Ascending aorta (tissue), 2 donors: ENCODE measurements at regions not wholly inside any gene's neighbourhood (a gene's known extent, or its start where the extent isn't known, plus 50 kb on each side); places are given as distances from the start of the nearest gene placed in this dataset.

Experiments
- DNase-seq, 2 donors: peaks; one replicate each; pipeline ENCODE4 v3.0.0-alpha.2; 2019; ENCODE audit warnings: low spot score in 2 of 2
- H3K27ac ChIP-seq, 2 donors: fragments of 200-600 bp; sonication (generic); one replicate each; pipeline ENCODE4 v1.5.1; 2016 to 2017; ENCODE audit warnings: mild to moderate bottlenecking in 1 of 2
- H3K27me3 ChIP-seq: fragments of 200-600 bp; sonication (generic); one replicate; pipeline ENCODE4 v1.5.1; 2017
- H3K36me3 ChIP-seq, 2 donors: fragments of 200-600 bp; sonication (generic); one replicate each; pipeline ENCODE4 v1.5.1; 2016
- H3K4me1 ChIP-seq, 2 donors: fragments of 200-600 bp; sonication (generic); one replicate each; pipeline ENCODE4 v1.5.1; 2016 to 2017; ENCODE audit warnings: mild to moderate bottlenecking in 1 of 2
- H3K4me3 ChIP-seq, 2 donors: fragments of 200-600 bp; sonication (generic); one replicate each; pipeline ENCODE4 v1.5.1; 2016 to 2017; ENCODE audit warnings: mild to moderate bottlenecking in 1 of 2
- H3K9me3 ChIP-seq, 2 donors: fragments of 200-600 bp; sonication (generic); one replicate each; pipeline ENCODE4 v1.5.1; 2016
- intact Hi-C: fragments of 100-400 bp; cut with DNase I; formaldehyde crosslinking; loops from one replicate; pipeline ENCODE4 v1.15.1; 2023
- TF ChIP-seq, protein P1 (sequence below), 3 experiments: fragments of 200-600 bp in 2 of 3; fragments of 450-650 bp in 1 of 3; sonication (generic) in 2 of 3; IDR thresholded peaks; one replicate each; pipeline ENCODE4 v1.5.1; 2016 to 2019; ENCODE audit warnings: antibody characterized with exemption in 3 of 3, mild to moderate bottlenecking in 1 of 3, moderate library complexity in 1 of 3

DNA sequence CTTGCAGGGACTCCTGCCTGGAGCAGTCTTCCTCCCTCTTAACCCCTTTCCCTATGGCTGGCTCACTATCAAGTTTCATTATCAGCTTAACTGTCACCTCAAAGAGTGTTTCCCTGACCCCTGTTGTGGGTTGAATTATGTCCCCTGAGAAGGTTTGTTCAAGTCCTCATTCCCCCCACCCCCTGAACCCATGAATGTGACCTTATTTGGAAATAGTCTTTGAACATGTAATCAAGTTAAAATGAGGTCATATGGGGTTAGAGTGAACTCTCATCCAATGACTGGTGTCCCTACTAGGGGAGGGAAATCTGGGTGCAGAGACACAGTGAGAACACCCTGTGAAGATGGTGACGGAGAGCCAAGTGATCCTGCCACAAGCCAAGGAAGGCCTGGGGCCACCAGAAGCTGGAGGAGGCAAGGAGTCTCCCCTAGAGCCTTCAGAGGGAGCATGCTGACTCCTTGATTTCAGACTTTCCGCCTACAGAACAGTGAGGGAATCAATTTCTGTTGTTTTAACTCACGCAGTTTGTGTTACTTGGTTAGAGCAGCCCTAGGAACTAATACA is 165.2 kb upstream of the TOP1 start:
- TF ChIP-seq, protein P1, sequence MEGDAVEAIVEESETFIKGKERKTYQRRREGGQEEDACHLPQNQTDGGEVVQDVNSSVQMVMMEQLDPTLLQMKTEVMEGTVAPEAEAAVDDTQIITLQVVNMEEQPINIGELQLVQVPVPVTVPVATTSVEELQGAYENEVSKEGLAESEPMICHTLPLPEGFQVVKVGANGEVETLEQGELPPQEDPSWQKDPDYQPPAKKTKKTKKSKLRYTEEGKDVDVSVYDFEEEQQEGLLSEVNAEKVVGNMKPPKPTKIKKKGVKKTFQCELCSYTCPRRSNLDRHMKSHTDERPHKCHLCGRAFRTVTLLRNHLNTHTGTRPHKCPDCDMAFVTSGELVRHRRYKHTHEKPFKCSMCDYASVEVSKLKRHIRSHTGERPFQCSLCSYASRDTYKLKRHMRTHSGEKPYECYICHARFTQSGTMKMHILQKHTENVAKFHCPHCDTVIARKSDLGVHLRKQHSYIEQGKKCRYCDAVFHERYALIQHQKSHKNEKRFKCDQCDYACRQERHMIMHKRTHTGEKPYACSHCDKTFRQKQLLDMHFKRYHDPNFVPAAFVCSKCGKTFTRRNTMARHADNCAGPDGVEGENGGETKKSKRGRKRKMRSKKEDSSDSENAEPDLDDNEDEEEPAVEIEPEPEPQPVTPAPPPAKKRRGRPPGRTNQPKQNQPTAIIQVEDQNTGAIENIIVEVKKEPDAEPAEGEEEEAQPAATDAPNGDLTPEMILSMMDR (IDR thresholded peaks at IDR 0.05): no peak
- Histone ChIP-seq H3K36me3 (no peaks in the 10 kb centered on the region), H3K4me3 (no peak overlapping the region), H3K27me3 (no peaks in the 10 kb centered on the region), H3K4me1 (peaks cover 0 to 1% of the 10 kb centered on the region in 2 donors), H3K27ac (no peak overlapping the region), H3K9me3 (no peaks in the 10 kb centered on the region)
- DNase-seq: no peak
- intact Hi-C loops: loop anchor here (10.0 kb wide), 1 partner anchor 211 kb away; no protein-coding TSS in a partner anchor

DNA sequence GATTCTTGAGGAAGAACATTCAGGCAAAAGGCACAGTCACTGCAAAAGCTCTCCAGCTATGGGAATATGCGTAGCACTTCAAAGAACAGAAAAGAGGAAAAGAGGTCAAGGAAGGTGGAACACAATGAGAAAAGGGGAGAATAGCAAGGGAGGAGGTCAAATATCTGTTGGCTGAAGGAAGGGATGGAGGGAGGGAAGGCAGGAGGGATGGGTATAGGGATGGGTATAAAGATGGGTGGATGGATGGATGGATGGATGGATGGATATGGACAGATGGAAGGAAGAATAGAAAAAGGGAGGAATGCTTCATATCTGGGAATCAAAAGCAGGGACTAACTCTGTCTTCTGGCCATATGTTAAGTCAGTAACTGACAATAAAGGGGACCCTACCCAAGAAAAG is 164.2 kb upstream of the TOP1 start:
- intact Hi-C loops: loop anchor here (10.0 kb wide), 1 partner anchor 210 kb away; no protein-coding TSS in a partner anchor
- Histone ChIP-seq H3K36me3 (no peaks in the 10 kb centered on the region), H3K9me3 (no peaks in the 10 kb centered on the region), H3K27me3 (no peaks in the 10 kb centered on the region), H3K4me1 (peaks cover 5 to 10% of the 10 kb centered on the region in 2 donors), H3K27ac (no peak overlapping the region), H3K4me3 (no peak overlapping the region)
- DNase-seq: no peak
- TF ChIP-seq, protein P1 (IDR thresholded peaks at IDR 0.05): no peak

DNA sequence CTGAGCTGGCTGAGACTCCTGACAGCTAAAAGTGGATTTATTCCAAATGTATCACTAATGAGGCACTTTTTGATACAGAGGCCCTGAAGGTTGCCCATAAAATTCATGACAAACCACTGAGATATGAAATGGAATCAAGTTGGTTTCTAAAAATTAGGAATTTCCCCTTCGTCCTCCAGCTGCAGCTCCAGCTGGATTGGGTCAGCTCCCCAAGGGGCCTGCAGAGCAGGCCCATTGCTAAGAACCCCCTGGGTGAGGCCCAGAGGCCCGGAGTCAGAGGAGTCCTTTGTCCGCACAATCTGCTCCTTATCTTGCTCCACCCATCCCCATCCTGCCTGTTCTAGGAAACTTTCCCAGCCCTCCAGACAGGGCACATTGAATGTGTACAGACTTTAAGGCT is 163.5 kb upstream of the TOP1 start:
- Histone ChIP-seq H3K9me3 (no peaks in the 10 kb centered on the region), H3K4me1 (peaks cover 6 to 16% of the 10 kb centered on the region in 2 donors), H3K4me3 (no peak overlapping the region), H3K27ac (no peak overlapping the region), H3K36me3 (no peaks in the 10 kb centered on the region), H3K27me3 (no peaks in the 10 kb centered on the region)
- TF ChIP-seq, protein P1 (IDR thresholded peaks at IDR 0.05): no peak
- intact Hi-C loops: loop anchor here (5.0 to 10.0 kb wide), 2 partner anchors 113 to 210 kb away; no protein-coding TSS in a partner anchor
- no peak for DNase-seq

DNA sequence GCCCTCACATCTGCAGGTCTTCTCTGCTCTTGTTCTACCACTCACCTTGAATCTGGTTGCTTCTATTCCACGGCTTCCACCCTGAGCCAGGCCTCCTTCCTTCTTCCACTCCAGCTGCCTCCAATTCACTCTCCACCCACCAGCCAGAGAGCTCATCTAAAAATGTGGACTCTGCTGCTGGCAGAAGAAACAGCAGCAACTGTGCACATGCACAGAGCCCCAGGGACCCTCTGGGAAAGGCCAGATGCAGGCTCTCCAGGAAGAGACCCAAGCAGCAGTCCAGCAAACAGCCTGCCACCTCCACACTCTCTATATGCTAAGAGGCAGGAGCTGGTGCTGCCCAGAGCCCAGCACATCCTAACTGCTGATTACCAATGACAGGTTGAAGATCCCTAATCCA is 162.6 kb upstream of the TOP1 start:
- no peaks in the 10 kb centered on the region for H3K27me3 ChIP-seq
- H3K9me3 ChIP-seq: no peaks in the 10 kb centered on the region
- TF ChIP-seq, protein P1 (IDR thresholded peaks at IDR 0.05): no peak
- no peak overlapping the region for H3K4me3 ChIP-seq
- no peak overlapping the region for H3K27ac ChIP-seq
- DNase-seq: no peak
- intact Hi-C loops: loop anchor here (5.0 to 10.0 kb wide), 2 partner anchors 114 to 209 kb away; no protein-coding TSS in a partner anchor
- H3K4me1 ChIP-seq: peaks cover 6 to 16% of the 10 kb centered on the region in 2 donors
- no peaks in the 10 kb centered on the region for H3K36me3 ChIP-seq

DNA sequence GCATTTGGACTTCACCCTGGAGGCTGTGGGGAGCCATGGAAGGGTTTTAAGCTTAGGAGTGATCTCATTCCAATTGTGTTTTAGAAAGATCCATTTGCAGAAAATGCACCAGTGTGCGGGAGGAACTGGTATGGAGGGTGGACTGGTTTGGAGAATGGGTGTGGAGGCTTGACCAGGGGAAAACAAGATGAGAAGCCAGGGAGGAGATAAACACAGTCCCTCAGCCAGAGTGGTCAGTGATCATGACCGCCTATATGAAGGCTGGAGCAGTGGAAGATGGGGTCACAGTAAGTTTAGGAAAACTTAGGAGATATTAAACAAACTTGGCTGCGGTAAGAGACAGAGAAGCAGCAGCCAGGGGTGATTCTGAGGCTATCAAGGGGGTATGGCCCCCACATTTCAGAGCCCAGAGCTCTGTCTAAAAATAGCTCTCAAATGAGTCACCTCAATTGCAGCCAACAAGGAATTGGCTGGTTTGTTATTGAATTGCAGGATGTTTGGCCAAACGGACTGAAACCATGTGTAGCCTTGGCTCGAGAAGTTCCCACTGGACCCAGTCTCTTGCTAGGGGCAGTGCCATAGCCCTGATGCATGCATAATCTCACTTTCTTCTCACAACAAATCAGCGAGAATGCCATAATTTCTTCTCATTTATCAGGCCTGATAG is 159.9 kb upstream of the TOP1 start:
- DNase-seq: peak; percentile 29 to 77
- Histone ChIP-seq H3K27me3 (no peaks in the 10 kb centered on the region), H3K36me3 (no peaks in the 10 kb centered on the region), H3K9me3 (no peaks in the 10 kb centered on the region), H3K4me3 (no peak overlapping the region), H3K27ac (peak overlapping the region in 1 of 2 donors; percentile 72), H3K4me1 (peaks cover 6 to 16% of the 10 kb centered on the region in 2 donors)
- intact Hi-C loops: loop anchor here (5.0 to 10.0 kb wide), 2 partner anchors 116 to 206 kb away; no protein-coding TSS in a partner anchor
- TF ChIP-seq, protein P1 (IDR thresholded peaks at IDR 0.05): no peak
